Fibroblast of upper back skin (primary cell): ENCODE measurements at regions not wholly inside any gene's neighbourhood (a gene's known extent, or its start where the extent isn't known, plus 50 kb on each side); places are given as distances from the start of the nearest gene placed in this dataset.

Experiments used
- DNase-seq: peaks from one replicate; pipeline ENCODE4 v3.0.0-alpha.2; 2013

DNA sequence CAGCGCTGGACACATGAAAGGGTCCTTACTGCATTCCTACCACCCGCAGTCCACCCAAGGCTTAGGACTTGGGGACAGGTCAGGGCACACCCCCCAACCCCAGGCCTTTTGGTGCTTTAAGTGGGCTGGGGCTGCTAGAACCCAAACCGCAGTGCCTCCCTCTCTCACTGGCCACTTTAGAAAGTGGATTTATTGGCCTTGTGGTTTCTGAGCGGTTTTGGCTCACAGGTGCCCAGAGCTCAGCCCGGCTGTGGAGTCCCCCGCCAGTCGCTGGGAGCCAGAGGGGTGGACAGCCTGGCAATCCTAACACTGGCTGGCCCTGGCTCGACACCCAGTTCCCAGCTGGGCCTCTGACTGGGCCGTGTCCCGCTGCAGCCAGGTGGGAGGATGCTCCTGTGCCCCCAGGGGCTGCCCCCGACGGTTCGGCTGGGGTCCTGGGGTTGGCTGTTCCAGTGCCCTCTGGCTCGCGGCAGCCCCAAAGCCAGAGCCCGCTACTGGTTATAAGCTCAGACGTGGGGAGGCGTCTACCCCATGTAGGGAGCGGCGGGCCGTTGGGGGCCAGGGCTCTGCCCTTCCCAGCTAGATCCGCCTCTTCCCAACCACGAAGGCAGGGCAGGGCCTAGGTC is 65.2 kb upstream of the RNU6ATAC start:
- no peak for DNase-seq

DNA sequence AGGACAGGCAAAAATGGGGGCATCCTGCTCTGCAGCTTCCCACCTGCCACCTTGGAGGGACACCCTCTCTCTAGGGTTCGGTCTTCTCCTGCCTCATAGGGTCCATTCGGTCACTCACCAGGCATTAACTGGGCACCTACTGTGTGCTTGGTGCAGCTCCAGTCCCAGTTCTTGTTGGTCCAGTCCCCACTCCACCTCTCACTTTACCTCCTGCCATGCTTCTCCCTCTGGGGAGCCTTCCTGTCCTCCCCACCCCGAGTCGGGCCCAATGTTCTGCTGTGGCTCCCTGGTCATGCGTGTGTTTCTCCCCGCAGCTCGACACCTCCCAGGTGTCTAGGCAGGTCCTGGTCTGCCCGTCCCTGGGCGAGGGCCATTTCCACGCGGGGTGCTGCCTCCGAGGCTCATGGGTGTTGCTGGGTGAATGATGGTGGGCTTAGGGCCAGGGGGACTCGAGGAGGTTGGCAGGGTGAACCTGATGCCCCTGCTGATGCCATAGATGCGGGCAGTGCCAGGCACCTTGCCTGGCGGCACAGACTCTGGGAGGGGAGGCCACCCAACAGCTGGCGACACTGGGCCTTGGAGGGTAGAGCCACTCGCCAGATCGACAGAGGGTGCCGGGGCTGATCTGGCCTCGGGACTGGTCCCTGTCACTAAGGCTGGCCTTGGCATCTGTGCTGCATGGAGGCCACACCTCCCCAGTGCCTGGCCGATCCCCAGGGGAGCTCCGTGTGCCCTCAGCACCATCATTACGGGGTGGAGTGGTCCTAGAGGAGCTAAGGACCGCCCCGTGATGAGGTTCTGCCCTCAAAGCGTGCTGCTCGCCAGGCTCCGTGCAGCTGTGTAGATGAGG is 66.0 kb upstream of the RNU6ATAC start:
- no peak for DNase-seq

DNA sequence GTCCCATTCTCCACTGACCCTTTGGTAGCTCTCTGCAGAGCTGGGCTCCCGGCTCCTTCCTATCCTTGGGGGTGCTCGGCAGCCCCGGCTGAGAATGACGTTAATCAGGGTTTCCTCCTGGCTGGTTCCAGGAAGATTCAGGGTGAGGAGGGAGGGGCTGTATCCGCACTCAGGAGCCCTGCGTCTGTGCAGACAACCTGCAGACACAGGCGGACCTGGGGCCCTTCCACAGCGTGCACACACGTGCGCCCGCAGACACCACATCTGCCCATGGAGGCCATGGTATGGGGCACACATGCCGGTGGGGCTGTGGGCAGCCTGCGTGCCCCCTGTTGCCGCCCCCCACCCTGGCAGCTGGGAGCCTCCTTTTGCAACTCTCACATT is 66.6 kb upstream of the RNU6ATAC start:
- no peak for DNase-seq

DNA sequence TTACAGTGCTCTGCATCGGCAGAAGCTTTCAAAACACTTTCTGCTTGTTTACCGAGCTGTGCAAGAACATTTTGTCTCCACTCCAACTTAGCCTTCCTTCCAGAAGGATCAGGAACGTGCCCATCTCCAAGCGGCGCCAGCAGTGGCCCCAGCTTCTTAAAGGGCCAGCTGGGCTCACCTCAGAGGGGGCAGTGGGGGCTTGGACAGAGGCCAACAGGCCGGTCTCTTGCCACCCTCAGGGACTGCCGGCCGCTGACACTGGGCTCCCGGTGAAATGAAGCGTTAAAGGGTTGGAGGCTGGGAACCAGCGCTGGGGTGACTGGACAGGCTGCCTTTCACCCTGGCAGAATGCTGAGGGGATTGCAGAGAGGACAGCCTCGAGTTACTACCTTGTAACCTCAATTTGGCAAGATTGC is 67.0 kb upstream of the RNU6ATAC start:
- no peak for DNase-seq

DNA sequence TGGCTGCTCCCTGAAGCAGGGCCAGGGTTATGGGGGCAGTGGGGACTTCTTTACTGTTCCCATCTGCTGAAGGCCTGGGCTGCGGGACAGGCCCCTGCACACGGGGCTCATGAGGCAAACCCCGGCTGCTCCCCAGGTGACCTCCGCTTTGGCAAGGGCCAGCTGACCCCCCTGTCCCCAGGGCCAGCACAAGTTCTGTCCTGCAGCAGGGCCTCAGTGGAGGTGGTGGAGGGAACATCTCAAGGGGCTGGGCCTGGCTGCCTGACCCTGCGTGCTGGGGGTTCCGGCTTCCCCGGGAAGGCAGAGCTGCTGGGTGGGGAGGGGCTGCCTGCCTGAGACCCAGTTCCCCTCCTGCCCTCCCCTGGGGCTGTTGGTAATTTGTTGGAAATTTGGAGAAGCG is 67.4 kb upstream of the RNU6ATAC start:
- no peak for DNase-seq

DNA sequence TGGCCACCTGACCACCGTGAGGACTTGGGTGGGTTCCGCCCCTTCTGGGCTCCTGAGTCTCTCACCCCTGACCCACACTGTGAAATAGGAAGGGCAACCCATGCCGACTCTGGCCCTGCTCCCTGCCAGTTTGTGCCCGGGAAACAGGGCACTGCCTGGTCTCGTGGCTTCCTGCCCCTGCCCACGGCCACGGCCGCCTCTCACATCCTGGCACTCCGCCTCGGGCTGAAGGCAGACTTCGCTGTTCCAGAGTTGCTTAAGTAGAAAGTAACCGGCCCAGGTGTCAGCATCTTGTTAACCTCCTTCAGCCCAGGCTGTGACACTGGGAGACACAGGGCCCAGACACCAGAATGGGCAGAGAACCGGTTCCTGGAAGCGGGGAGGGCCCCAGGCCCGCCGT is 68.7 kb upstream of the RNU6ATAC start:
- DNase-seq, result no peak

DNA sequence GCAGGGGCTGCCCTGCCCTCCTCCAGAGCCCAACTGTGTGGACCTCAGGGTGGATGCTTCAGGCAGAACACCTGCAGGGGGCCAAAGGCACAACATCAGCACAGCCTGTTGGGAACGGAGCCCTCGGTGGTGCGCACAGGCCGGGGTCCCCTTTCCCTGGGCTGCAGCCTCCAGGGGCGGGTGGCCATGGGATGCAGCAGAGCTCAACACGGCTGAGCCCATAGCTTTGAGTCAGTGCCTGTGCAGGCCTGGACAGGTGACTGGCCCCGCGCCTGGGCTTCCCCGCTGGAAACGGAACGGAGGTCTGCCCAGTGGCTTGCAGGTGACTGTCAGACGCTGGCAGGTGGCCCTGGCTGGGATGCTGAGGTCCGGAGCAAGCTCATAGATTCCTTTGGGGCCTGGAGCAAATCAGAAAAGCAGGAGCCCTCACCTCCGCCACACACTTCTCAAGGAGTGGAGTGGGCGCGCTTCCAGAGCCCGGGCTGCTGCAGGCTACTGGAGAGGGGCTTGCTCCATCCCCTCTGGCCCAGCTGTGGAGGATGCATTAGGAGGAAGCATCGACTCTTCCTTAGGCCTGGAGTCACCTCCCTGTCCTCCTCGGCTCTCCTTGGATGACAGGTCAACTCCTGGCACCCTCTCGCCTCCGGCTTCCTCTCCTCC is 69.8 kb upstream of the RNU6ATAC start:
- no peak for DNase-seq

DNA sequence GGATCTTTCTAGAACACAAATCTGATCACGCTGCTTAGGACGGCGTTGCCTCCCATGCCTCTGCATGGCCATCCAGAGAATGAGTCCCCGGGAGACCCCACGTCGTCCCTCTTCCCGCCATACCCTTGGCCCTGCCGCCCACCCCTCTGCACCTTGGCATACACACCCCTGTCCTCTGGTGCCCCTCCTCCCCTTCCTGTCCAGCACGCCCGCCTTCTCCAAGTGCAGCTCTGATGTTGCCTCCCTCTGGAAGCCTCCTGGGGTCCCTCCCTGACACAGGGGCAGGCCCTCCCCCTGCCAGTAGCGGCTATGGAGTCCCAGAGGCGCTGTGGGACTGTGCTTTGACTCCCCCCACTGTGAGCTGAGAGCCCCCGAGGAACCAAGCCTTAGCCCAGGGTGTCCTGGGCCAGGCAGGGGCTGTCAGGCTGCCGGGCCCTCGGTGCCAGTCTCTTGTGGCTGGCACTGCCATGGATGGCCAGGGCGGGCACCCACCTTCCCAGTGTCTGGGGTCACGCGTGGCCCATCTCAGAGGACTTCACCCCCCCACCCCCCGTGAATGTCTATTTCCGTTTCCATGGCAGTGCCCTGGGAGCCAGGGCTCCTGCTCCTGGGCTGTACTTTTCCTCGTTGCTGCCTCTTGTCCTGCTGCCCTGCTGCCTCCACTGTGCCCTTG is 70.5 kb upstream of the RNU6ATAC start:
- no peak for DNase-seq

DNA sequence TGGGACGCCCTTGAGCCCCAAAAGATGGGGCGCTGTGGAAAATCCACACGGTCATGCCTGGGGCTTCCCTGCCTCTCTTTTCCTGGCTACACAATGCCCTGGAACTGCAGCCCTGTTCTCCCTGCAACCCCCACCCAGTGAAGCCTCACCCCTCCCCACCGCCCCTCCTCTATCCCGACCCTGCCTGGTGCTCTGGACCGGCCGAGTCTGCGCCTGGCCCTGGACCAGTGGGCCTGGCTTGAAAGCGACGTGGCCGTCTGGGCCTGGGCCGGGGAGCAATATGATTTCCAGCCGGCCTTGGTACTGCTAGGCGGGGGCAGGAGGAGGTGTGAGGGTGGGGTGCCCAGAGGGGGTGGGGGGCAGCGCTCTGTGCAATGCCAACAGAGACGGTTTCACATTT is 71.0 kb upstream of the RNU6ATAC start:
- no peak for DNase-seq

DNA sequence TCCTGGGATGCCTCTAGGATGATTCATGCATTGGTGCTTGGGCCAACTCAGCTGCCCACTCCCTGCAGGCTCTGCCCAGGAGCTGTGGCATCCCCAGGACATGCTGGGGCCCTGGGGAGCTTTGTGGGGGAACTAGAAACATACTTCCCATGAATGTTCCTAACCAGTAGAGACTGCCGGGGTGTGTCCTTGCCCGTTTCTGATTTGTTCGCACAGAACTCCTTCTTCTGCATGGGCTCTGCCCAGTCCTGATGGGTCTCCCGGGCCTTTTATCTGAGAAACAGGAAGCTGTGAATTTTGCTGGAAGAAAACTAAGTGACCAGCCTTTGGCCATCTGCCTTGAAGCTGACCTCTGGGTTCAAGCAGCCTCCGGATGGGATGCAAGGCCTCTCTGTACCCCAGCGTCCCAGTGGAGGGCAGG is 71.6 kb upstream of the RNU6ATAC start:
- DNase-seq, result no peak

DNA sequence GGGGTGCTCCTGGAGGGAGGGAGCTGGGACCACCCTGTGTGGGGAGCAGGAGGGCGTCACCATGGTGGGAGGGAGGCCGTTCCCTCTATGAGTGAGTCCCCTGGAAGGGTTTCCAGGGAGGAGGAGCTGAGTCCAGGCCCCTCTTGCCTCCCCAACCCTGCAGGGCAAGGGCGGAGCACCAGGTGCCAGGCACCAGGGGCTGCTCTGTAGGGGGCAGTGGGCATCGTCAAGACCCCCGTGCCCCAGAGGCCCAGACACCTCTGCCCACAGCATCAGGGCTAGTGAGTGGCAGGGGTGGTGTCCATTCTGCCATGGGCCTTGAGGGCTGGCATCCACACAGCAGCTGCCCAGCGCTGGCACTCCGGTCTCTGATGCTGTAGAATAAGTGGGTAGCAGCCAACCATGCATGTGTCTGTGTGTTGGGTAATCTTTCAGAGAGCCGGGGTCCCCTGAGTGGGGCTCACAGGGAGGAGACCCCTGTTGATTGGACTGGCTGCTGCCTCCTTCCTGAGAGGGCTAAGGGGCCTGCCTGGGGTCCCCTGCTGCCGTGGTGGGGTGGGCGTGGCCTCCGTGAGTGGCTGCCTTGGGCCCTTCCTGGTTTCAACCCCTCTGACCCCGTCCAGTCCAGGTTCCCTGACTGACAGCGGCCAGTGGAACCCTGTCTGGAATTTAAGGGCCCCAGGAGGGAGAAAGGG is 72.7 kb upstream of the RNU6ATAC start:
- DNase-seq, result no peak

DNA sequence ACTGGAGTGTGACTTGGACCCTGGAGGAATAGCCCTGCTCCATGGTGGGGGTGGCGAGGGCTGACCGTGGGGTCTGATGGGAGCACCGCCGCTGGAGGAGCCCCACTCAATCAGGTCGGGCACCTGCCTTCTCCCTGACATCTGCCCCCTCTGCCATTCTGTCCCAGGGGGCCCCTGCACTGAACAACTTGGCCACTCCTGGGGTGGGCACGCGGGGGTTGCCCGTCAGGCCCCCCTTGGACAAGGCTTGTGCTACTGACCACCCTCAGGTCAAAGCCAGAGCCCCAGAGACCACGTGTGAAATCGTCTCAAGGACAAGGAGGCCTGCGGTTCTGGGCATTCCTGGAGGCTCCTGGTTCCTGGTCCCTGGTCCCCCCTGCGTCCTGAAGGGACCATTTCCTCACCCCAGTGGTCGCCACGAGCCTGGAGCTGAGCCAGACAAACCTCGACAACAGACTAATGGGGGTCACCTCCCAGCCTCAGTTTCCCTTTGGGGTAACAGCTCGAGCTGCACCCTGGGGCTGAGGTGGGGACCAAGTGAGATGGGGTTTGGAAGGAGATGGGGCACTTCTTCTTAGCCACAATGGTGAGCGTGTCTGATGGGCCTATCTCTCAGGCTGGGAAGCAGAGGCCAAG is 73.4 kb upstream of the RNU6ATAC start:
- no peak for DNase-seq

DNA sequence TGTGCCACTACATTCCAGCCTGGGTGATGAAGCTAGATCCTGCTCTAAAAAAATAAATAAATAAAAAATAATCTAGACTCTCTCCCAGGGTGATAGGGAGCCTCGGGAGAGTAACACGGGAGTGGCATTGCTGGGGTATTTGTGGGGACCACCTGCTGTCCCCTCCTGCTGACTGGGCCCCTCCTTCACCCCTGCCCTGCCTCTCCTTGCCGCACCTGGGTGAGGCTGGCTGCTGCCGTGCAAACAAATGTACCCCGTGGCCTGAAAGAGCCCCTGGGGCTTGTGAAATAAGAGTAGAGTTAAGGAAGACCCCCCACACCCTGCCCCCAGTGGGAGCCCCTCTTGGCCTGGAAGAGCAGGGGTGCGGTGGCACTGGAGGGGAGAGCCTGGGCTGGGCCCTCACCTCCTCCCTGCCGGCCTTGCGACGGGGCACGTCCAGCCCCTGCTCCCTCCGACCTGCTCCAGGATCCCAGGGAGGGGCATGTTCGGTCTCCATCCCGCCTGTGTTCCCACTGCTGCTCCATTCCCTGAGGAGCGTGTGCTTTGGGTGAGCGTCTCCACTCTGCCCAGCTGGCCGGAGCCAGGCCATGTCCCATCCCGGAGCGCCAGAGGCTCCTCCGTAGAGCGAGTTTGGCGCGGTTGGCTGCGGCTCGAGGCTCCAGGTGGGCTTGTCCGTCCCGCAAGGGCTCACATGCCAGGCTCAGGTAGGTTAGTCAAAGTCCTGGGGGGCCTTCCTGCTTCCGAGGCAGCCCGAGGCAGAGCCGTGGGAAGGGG is 75.0 kb upstream of the RNU6ATAC start:
- no peak for DNase-seq

DNA sequence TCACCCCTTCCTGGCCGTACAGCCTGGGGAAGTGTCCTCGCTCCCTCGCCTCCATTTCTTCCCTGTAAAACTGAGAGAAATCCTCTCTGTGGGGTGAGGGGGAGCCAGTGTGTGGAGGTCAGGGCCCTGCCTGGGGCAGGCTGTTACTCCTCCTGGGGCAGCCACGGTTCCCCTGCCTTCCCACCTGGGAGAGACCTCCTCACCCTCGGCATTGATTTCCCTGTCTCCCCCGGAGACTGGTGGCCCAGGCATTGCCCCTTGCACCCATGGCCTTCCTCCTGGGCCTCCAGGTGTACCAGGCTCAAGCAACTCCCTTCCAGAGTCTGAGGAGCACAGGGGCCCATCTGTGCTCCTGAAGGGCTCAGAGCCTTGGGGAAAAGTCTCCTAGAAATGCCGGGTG is 75.6 kb upstream of the RNU6ATAC start:
- no peak for DNase-seq

DNA sequence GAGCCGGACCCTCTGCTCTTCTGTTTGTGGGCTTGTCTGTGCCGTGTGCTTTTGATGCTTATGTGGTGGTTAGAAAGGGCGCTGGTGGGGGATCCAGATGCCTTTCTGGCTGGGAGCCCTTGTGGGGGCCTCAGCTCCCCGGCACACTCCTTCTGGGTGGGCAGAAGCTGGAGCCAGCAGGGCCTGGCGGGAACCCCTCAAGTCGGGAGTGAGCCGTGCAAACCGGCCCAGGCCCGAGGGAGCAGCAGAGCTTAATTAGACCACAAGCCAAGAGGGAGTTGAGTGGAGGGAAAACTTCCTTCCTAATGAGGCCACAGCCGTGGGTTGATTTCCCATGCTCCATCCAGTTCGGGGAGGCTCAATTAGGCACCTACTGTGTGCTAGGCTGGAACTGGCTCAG is 76.0 kb upstream of the RNU6ATAC start:
- no peak for DNase-seq

DNA sequence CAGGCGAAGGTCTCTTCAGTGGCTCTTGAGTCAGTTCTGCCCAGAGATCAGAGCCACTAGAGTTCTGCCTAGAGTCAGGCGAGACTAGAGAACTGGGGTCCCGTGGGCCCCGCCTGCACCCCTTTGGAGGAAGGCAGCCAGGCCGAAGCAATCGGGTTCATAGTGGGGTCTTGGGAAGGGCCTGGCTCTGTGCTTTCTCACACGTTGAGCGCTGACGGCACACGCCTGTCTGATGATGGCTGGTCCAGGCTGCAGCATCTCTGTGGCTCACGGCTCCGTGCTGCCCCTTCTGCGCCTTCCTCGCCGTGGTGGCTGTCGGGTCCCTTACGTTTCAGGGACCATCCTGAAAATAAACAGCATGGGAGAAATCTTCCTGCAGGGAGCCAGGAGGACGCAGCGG is 78.3 kb upstream of the RNU6ATAC start:
- no peak for DNase-seq

DNA sequence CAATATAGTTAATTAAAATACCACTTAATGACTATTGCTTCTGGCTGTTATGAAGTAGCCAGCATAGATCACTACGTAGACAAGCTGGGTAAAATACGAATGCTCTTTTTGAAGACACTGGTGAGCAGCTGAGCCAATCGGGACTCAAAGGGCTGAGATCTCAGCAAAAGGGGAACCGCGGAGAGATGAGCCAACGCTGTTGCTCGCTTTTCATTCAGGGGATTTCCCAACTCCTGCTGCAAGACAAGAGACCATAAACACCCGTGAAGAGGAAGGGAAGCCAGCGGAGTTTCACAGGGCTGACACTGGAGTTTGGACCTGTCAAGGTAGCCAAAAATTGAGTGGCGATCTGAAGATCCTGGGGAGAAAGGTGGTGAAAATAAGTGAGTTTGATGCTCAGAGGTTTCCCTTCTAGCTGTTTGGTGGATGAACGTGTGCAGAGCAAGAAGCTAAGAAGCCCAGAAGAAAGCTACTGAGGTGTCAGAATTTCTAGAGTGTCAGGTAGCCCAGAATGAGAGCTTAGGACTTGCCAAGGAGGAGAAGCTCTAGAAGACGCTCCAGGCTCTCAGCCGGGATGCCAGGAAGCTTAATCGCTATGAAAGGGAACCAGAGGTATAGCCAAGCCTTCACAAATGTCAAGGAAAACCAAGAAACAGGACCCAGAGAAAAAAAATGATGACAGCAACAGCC is 79.6 kb upstream of the RNU6ATAC start:
- DNase-seq, result no peak

DNA sequence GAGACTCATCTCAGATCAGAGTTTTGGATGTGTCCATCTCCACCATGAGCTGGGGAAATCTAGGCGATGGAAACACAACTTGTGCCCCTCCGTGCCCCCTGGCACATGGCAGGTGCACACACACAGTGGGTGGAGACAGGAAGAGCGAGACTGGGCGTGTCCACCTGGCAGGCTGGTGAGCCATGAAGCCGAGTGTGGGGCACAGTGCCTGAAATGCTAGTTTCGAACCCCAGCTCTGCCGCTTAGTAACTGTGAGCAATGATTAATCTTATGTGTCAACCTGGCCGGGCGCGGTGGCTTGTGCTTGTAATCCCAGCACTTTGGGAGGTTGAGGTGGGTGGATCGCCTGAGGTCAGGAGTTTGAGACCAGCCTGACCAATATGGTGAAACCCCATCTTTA is 80.8 kb upstream of the RNU6ATAC start:
- no peak for DNase-seq

DNA sequence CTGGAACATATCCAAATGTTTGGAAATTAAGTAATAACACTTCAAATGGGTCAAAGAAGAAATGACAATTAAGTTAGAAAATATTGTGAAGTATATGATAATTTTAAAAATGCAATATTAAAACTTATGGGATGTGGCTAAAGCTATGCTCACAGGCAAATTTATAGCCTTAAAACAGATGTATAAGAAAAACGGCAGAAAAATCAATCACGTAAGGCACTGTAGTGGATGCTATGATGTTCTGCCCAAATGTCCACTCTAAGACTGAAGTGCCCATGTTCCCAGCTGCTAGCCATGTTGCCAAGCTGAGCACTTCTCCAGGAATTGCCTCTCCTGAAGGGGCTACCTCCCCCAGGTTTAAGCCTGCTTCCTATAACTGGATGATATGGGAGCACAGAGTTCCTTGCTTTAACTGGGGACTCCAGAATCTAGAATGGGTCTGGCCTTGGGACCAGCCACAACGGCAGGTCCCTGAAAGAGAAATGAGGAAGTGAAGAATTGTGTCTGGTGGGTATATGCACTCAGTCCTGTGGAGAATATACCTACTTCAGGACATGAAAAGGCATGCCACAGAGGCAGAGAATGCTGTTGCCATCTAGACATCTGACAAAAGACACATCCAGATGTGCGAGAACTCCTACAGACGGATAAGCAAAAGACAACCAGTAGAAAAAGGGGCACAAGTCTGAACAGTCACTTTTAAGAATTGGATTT is 78.2 kb upstream of the RXRA start:
- no peak for DNase-seq
